NCI-H526 (cell line): ENCODE measurements at regions not wholly inside any gene's neighbourhood (a gene's known extent, or its start where the extent isn't known, plus 50 kb on each side); places are given as distances from the start of the nearest gene placed in this dataset.
A peak's percentile ranks its signal among the peaks of the same experiment; 100 is the strongest.

ENCODE experiments used
- DNase-seq, 2 experiments: peaks; one replicate each; lab custom pipeline; 2025; lab: John Stamatoyannopoulos, UW

DNA sequence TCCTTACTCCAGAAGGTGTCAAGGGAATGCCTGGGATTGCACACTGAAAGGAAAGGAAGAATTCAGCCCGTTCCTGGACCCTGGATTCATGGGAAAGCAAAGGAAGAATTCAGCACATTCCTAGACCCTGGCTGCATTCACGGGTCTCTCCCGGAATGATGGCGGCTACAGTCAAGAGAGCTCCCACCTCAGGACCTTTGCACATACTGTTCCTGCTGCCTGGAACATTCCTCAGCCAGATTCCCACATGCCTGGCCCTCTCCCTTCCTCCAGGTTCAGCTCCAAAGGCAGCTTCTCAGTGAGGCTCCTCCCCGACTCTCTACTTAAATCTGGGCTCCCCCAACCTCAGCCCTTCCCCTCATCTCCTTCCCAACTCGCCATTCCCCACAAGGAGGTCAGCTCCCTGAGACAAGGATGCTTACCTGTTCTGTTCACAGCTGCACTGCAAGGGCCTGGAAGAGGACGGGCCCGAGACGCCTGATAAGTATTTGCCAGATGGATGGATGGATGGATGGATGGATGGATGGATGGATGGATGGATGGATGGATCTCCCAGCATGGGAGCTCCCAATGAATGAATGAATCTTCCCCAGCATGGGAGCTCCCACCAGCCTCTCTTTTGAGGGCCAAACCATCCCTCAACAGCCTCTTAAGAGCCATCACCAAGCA, 77.4 kb downstream of the NCOR2 start:
- no peak for DNase-seq

DNA sequence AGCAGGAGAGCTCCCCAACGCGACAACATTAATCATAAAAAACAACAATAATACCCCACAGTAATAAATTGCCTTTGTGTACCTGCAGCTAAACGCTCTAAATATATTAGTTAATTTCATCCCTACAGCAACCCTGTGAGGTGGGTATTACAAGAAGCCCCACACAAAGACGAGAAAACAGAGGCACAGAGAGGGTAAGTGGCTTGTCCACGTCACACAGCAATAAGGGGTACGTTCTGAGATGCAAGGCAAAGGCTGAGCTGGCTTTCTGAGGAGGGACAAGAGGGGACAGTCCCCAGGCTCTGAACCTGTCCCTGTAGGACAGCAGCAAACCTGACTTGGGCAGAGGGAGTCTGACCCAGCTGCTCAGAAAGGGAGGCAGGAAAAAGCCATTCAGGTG, 78.2 kb downstream of the NCOR2 start:
- no peak for DNase-seq

- no peak for DNase-seq
Measured at GRCh38 chr12:124488520-124488919, 78.9 kb downstream of the NCOR2 start.

GRCh38 chr12:124487834-124488165, 79.6 kb downstream of the NCOR2 start:
- DNase-seq, result no peak

DNA sequence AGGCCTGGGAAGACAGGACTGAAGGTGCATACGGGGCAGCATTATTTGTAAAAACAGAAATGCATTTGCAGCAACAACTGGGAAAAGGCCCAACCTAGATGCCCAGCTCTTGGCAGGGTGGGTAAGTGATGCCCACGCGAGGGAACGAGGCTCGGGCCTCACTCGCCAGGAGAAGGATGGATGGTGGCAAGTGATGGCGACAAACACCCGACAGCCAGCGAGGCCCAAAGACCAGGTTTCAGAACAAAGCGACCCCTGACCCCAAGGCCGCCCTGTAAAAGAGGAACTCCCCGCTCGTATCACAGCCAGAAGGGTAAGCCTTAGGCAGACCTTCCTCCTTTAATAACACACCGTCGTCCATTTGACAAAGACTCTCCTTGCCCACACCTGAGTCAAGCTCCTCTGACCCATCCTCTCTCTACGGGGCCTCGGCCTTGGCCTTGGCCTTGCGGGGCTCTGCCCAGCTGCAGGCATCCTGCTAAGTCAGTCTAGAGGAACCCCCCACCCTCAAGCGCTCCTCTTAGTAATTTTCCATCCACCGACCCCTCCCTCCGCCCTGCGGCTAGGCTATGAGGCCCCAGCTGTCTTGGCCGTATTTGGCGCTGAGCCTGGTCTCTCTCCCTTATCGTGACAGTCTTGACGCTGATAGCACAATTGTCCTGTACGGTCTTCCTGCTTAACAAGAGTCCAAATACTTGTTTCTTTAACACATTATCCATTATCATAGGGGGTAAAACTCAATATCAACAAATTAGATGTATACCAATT, 80.2 kb downstream of the NCOR2 start:
- DNase-seq, result no peak

GRCh38 chr12:124486346-124486963, 81.0 kb downstream of the NCOR2 start:
- no peak for DNase-seq

GRCh38 chr12:124485371-124485770, 82.0 kb downstream of the NCOR2 start:
- DNase-seq, result no peak

GRCh38 chr12:124484526-124484953, 82.9 kb downstream of the NCOR2 start:
- no peak for DNase-seq

DNA sequence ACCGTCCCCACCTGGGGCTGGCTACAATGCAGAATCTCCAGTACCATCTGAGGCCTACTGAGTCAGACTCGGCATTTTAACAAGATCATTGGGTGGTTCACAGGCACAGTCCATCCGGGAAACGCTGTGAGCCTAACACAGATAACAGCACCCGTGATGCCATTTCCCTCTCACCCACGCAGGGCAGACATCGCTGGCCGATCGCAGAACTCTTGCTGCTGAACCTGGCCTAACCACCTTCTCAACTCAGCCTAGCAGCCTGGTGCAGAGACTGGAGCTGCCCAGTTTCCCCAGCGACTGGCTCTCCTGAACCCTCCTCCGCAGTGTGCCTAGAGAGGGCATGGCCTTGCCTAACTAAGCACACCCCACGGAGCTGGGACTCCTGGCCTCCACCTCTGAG, 83.3 kb downstream of the NCOR2 start:
- no peak for DNase-seq

DNA sequence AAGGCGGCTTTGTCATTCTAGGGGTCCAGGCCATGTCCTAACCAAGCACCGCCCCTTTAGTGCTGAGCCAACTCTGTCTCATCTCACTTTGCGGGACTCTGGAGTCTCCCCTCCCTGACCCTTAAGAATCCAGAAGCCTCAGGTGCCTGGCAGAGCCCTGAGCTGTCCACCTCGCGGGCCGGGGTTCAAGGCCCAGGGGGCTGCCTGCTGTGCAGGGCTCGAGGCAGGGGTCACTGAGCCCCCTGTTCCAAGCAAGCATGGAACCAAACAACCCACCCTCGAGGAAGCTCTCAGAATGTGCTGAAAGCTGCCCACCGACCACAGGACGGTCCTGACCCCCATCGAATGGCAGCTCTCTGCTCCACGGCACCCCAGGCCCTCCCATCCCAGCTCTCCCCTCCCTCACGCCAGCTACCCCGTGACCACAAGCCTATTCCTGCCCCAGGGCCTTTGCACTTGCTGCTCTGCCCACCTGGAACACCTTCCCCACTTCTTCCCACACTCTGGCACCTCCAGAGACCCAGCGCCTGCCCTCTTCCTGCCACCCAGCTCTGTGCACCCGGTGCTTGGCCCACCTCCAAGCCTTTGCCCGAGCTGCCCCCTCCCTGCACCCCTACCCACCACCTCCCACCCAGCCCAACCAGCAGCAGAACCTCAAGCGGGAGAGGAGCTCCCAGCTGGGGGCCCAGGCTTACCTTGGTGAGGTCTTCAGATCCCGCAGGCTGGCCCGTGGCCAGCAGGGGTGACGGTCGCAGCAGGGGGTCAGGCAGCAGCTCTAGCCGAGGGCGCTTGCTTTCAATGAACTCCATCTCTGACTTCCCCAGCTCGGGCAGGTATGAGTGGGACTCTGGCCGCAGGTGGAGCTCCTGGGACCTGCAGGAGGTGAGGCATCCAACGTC, 84.3 kb downstream of the NCOR2 start:
- no peak for DNase-seq

DNA sequence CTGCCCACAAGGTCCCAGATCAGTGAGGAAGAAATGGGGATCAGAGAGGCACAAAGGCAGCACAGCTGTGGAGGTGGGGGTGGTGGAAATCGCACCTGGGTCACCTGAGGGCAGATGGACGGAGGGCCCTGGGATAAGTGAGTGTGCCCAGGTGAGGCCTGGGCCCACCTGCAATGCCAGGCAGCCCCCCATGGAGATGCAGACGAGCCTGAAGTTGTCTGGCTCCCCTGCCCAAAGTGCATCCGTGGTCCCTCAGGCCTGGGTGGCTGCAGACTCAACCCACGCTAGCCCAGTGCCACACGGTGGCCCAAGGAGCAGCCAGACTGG, 84.9 kb downstream of the NCOR2 start:
- no peak for DNase-seq

DNA sequence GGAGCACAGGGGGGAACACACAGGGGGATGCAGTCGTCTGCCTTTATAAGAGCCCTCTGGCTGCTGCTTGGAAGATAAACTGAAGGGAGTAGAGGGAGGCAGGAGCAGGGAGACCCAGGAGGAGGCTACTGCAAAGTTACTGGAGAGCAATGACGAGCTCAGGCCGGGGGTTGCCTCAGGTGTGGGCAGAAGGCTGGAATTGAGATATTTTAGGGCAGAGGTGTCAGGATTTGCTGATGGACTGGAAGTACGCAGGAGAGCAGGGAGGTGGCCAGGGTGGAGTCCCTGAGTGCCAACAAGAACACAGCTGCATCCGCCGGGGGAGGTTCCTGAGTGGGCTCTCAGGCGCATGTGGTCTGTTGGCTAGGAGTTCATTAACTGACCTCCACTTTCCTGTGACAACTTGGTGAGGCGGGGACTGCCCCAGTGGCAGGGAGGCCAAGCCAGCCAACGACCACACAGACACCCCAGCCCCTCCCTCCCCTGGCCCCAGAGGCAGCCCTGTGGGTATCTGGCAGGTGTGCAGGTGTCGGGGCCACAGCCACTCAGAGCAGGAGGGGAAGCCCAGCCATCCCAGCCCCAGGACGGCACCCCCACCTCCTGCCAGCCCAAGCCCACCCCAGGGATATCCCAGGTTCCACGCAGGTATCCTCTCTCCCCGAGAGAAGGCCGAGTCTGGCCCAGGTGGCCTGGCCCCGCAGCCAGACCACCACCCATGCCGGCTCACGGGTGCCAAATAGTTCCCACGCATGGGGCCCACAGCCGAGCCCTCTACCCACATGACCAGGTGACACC, 85.4 kb downstream of the NCOR2 start:
- DNase-seq, result no peak

DNA sequence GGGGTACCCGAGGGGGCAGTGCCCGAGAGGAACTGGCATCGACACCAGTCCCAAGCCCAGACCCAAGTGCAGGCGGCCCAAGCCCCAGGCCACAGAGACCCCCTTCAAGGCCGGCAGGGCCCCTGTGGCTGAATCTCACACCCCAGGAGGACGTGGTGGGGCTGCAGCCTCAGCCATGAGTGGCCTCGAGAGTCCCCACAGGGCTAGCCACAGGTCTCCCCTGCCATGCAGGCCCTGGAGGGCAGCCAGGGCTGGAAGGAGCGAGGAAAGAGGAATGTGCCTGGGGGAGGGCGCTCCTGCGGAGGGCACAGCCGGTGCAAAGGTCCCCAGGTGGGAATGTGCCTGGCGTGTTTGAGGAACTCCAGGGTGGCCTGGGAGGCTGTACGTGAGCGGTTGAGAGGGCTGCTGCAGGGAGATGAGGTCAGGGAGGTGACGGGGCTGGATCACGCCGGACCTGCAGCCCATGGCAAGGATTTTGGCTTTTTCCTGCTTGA, 86.1 kb downstream of the NCOR2 start:
- DNase-seq, result no peak

DNA sequence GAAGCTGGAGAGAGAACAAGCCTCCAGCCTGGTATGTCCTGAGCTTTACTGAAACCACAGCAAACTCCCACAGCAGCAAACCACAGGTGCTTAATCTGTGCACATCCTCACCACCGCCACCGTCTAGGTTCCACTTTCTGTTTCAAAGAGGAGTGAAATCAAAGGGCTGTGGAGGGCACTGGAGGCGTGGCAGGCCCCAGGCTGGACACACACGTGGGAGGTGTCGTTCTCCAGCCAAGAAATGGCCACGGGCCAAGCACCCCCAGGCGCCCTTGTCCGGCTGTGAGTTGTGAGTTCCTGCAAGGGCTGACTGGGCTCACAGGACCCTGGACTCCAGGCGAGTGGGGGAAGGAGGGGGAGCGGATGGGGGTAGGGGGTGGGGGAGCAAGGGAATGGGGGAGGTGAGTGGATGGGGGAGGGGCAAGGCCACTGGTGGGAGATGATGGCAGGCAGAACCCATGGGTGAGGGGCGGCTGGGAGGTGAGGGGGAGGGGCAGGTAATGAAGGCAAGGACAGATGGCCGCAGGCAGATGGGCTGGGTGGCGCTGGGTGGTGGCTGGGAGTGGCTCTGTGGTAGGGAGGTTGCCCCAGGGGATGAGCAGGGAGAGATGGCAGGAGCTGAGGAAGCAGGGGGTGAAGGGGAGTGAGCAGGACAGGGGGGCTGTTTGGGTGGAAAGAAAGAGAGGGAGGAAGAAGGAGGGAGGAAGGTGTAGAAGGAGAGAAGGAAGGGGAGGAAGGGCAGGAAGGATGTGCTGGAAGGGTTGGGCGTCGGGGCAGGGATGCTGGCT, 86.7 kb downstream of the NCOR2 start:
- peak in 1 of 2 experiments; percentile 15 for DNase-seq

GRCh38 chr12:124479680-124480468, 87.5 kb downstream of the NCOR2 start:
- no peak for DNase-seq

GRCh38 chr12:124478985-124479645, 88.3 kb downstream of the NCOR2 start:
- no peak for DNase-seq

DNA sequence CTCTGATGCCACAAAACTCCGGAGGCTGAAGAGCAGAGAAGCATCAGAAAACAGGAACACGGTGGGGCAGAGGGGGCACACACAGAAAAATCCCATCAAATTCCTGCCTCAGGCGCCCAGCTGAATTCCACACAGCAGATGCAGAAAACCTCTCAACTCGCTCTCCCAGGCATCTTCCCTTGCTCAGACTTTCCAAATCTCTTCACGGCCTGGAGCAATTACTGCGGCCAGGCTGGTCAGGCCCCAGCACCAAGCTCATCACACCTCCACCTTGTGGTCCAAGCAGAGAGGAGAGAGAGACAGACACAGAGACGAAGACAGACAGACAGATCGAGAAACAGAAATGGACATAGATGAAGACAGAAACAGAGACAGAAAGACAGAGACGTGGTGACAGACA, 89.0 kb downstream of the NCOR2 start:
- DNase-seq, result no peak

DNA sequence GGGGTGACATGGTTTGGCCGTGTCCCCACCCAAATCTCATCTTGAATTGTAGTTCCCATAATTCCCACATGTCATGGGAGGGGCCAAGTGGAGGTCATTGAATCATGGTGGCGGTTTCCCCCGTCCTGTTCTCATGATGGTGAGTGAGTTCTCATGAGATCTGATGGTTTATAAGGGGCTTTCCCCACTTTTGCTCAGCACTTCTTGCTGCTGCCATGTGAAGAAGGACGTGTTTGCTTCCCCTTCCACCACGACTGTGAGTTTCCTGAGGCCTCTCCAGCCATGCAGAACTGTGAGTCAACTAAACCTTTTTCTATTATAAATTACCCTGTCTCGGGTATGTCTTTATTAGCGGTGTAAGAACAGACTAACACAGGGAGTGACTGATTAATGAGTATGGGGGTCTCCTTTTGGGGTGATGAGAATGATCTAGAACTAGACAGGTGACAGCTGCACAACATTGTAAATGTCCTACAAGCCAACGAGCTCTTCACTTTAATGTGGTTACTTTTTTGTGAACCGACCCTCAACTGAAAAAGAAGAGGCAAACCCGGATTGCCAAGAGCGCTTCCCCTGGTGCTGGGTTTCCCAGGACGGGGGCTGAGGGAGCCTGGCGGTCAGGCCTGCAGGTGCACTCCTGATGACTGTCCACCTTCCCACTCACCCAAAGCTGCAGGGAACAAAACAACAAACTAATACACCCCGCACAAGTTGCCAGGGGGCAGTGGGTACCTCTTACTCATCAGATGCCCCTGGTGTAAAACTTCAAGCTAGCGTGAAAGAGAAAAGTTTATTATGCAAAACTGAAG, 90.1 kb downstream of the NCOR2 start:
- DNase-seq, result no peak
